Gastroesophageal sphincter (tissue), 4 donors: ENCODE measurements at regions not wholly inside any gene's neighbourhood (a gene's known extent, or its start where the extent isn't known, plus 50 kb on each side); places are given as distances from the start of the nearest gene placed in this dataset.
A peak's percentile ranks its signal among the peaks of the same experiment; 100 is the strongest.

Experiments
- ATAC-seq: fragments of 150-250 bp; one replicate; pipeline ENCODE4 v1.9.1; 2016; ENCODE audit warnings: mild to moderate bottlenecking, moderate library complexity
- H3K27ac ChIP-seq, 4 donors: fragments of 200-600 bp; sonication (generic) in 3 of 4; 1 replicate in 3 of 4; 2 replicates in 1 of 4; pipeline ENCODE4 v1.5.1; 2016 to 2019
- H3K27me3 ChIP-seq: fragments of 200-600 bp; sonication (generic); one replicate; pipeline ENCODE4 v1.5.1; 2019
- H3K36me3 ChIP-seq, 2 donors: fragments of 200-600 bp; sonication (generic); one replicate each; pipeline ENCODE4 v1.5.1; 2019; ENCODE audit warnings: control low read depth in 1 of 2
- H3K4me1 ChIP-seq, 3 donors: fragments of 200-600 bp; sonication (generic); 1 replicate in 2 of 3; 2 replicates in 1 of 3; pipeline ENCODE4 v1.5.1; 2016 to 2019; ENCODE audit warnings: control low read depth in 2 of 3
- H3K4me3 ChIP-seq, 2 donors: fragments of 200-600 bp; sonication (generic); one replicate each; pipeline ENCODE4 v1.5.1; 2019; ENCODE audit warnings: mild to moderate bottlenecking in 1 of 2, moderate library complexity in 1 of 2
- H3K9me3 ChIP-seq, 3 donors: fragments of 200-600 bp; sonication (generic); one replicate each; pipeline ENCODE4 v1.5.1; 2017 to 2019; ENCODE audit warnings: control low read depth in 2 of 3
- CTCF ChIP-seq, 4 experiments: fragments of 200-600 bp in 2 of 4; fragments of 450-650 bp in 2 of 4; sonication (generic) in 1 of 4; IDR thresholded peaks; one replicate each; pipeline ENCODE4 v1.5.1; 2017 to 2019; ENCODE audit warnings: antibody characterized with exemption in 4 of 4, mild to moderate bottlenecking in 2 of 4, moderate library complexity in 2 of 4
- EP300 ChIP-seq: sonication (generic); formaldehyde crosslinking; IDR thresholded peaks from one replicate; pipeline ENCODE4 v1.6.1; 2017; ENCODE audit warnings: antibody characterized with exemption, mild to moderate bottlenecking
- POLR2A ChIP-seq, 2 donors: fragments of 450-650 bp; IDR thresholded peaks; one replicate each; pipeline ENCODE4 v1.6.1; 2017; ENCODE audit warnings: antibody characterized with exemption in 2 of 2, mild to moderate bottlenecking in 2 of 2, moderate library complexity in 1 of 2
- POLR2AphosphoS5 ChIP-seq: sonication (generic); formaldehyde crosslinking; IDR thresholded peaks from one replicate; pipeline ENCODE4 v1.6.1; 2017; ENCODE audit warnings: antibody characterized with exemption
- WGBS, 2 donors: methylation state at CpG; one replicate each; pipeline ENCODE4 v1.1.5; 2018; ENCODE audit warnings: low coverage in 1 of 2; 5-methylcytosine and 5-hydroxymethylcytosine counted together

- no peak overlapping the region for H3K4me3 ChIP-seq
- peaks cover 0 to 8% (median 0%) of the 10 kb centered on the region in 3 donors for H3K4me1 ChIP-seq
- WGBS, 2 donors, result 20 to 51% methylated on average over 1 to 5 of the region's 5 CpGs
- no peak for TF ChIP-seq POLR2AphosphoS5
- TF ChIP-seq CTCF (IDR thresholded peaks at IDR 0.05), result no peak
- TF ChIP-seq POLR2A (IDR thresholded peaks at IDR 0.05), result no peak
- no peak for TF ChIP-seq EP300
- no peaks in the 10 kb centered on the region for H3K36me3 ChIP-seq
- ATAC-seq, result no peak
- H3K27ac ChIP-seq, result no peak overlapping the region
- H3K27me3 ChIP-seq, result no peaks in the 10 kb centered on the region
- H3K9me3 ChIP-seq, result no peaks in the 10 kb centered on the region
Measured at GRCh38 chr11:121841487-121842191, 274.4 kb downstream of the BLID start.

GRCh38 chr11:121839781-121840180, 276.2 kb downstream of the BLID start:
- no peak overlapping the region for H3K27ac ChIP-seq
- H3K9me3 ChIP-seq, result peaks cover 0 to 2% (median 0%) of the 10 kb centered on the region in 3 donors
- peaks cover 0 to 8% (median 0%) of the 10 kb centered on the region in 3 donors for H3K4me1 ChIP-seq
- no peaks in the 10 kb centered on the region for H3K27me3 ChIP-seq
- no peaks in the 10 kb centered on the region for H3K36me3 ChIP-seq
- TF ChIP-seq POLR2AphosphoS5, result no peak
- TF ChIP-seq EP300, result no peak
- no peak for TF ChIP-seq CTCF (IDR thresholded peaks at IDR 0.05)
- no peak for TF ChIP-seq POLR2A (IDR thresholded peaks at IDR 0.05)
- no peak overlapping the region for H3K4me3 ChIP-seq
- ATAC-seq, result no peak
- 71 to 94% methylated on average over 1 of the region's 1 CpG for WGBS, 2 donors

GRCh38 chr11:121838571-121838970, 277.4 kb downstream of the BLID start:
- Histone ChIP-seq H3K4me3 (no peak overlapping the region), H3K27me3 (no peaks in the 10 kb centered on the region), H3K27ac (no peak overlapping the region), H3K9me3 (peaks cover 0 to 14% (median 0%) of the 10 kb centered on the region in 3 donors), H3K36me3 (no peaks in the 10 kb centered on the region), H3K4me1 (peaks cover 0 to 8% (median 0%) of the 10 kb centered on the region in 3 donors)
- no peak for TF ChIP-seq EP300
- 50 to 75% methylated on average over 1 of the region's 1 CpG for WGBS, 2 donors
- no peak for ATAC-seq

- peaks cover 0 to 26% (median 0%) of the 10 kb centered on the region in 3 donors for H3K9me3 ChIP-seq
- H3K27ac ChIP-seq, result no peak overlapping the region
- TF ChIP-seq POLR2AphosphoS5 (no peak), CTCF (IDR thresholded peaks at IDR 0.05) (no peak), POLR2A (IDR thresholded peaks at IDR 0.05) (no peak), EP300 (no peak)
- no peak overlapping the region for H3K4me3 ChIP-seq
- no peaks in the 10 kb centered on the region for H3K36me3 ChIP-seq
- no peak for ATAC-seq
- H3K4me1 ChIP-seq, result peaks cover 0 to 7% (median 0%) of the 10 kb centered on the region in 3 donors
- H3K27me3 ChIP-seq, result no peaks in the 10 kb centered on the region
Measured at GRCh38 chr11:121833970-121834369, 282.0 kb downstream of the BLID start.

GRCh38 chr11:121829159-121829643, 286.8 kb downstream of the BLID start:
- WGBS, 2 donors, result 13 to 14% methylated on average over 2 of the region's 2 CpGs
- Histone ChIP-seq H3K4me3 (no peak overlapping the region), H3K36me3 (no peaks in the 10 kb centered on the region), H3K27me3 (no peaks in the 10 kb centered on the region), H3K27ac (peak overlapping the region; percentile 56 to 78 (median 72)), H3K4me1 (peaks cover 0 to 18% (median 0%) of the 10 kb centered on the region in 3 donors), H3K9me3 (peaks cover 0 to 19% (median 0%) of the 10 kb centered on the region in 3 donors)
- TF ChIP-seq POLR2AphosphoS5 (peak; percentile 49), EP300 (no peak)
- ATAC-seq, result peak; percentile 95

GRCh38 chr11:121814962-121815361, 301.1 kb downstream of the BLID start:
- Histone ChIP-seq H3K4me3 (no peak overlapping the region), H3K36me3 (no peaks in the 10 kb centered on the region), H3K27me3 (no peaks in the 10 kb centered on the region), H3K4me1 (peaks cover 0 to 29% (median 0%) of the 10 kb centered on the region in 3 donors), H3K27ac (peak overlapping the region in 1 of 4 donors; percentile 4), H3K9me3 (peaks cover 0 to 13% (median 0%) of the 10 kb centered on the region in 3 donors)
- no peak for ATAC-seq
- 29 to 36% methylated on average over 1 of the region's 1 CpG for WGBS, 2 donors
- TF ChIP-seq POLR2A (IDR thresholded peaks at IDR 0.05) (no peak), EP300 (no peak), POLR2AphosphoS5 (peak; percentile 79)
